Skeletal muscle tissue (tissue), 3 donors: ENCODE measurements at regions not wholly inside any gene's neighbourhood (a gene's known extent, or its start where the extent isn't known, plus 50 kb on each side); places are given as distances from the start of the nearest gene placed in this dataset.
A peak's percentile ranks its signal among the peaks of the same experiment; 100 is the strongest.

ENCODE experiments used
- H3K27ac ChIP-seq: one replicate; pipeline ENCODE4 v1.7.0; 2013; ENCODE audit warnings: mild to moderate bottlenecking, low read depth, low read length, inconsistent platforms
- H3K27me3 ChIP-seq, 3 donors: one replicate each; pipeline ENCODE4 v1.7.0; 2013; ENCODE audit warnings: low read length in 3 of 3; ENCODE audit not compliant: control insufficient read depth in 3 of 3, insufficient read depth in 3 of 3
- H3K36me3 ChIP-seq, 3 donors: one replicate each; pipeline ENCODE4 v1.7.0; 2013; ENCODE audit warnings: low read length in 3 of 3; ENCODE audit not compliant: control insufficient read depth in 3 of 3, insufficient read depth in 3 of 3
- H3K4me1 ChIP-seq, 3 donors: one replicate each; pipeline ENCODE4 v1.7.0; 2013; ENCODE audit warnings: low read length in 3 of 3, mild to moderate bottlenecking in 3 of 3; ENCODE audit not compliant: control insufficient read depth in 3 of 3, insufficient read depth in 3 of 3
- H3K4me3 ChIP-seq, 3 donors: one replicate each; pipeline ENCODE4 v1.7.0; 2013; ENCODE audit warnings: low read length in 3 of 3
- H3K9ac ChIP-seq, 3 donors: one replicate each; pipeline ENCODE4 v1.7.0; 2013; ENCODE audit warnings: low read length in 3 of 3, mild to moderate bottlenecking in 3 of 3, moderate library complexity in 2 of 3, low read depth in 1 of 3
- H3K9me3 ChIP-seq, 3 donors: one replicate each; pipeline ENCODE4 v1.7.0; 2013; ENCODE audit warnings: low read length in 3 of 3; ENCODE audit not compliant: control insufficient read depth in 3 of 3
- donor health status: Osteomylitis.

DNA sequence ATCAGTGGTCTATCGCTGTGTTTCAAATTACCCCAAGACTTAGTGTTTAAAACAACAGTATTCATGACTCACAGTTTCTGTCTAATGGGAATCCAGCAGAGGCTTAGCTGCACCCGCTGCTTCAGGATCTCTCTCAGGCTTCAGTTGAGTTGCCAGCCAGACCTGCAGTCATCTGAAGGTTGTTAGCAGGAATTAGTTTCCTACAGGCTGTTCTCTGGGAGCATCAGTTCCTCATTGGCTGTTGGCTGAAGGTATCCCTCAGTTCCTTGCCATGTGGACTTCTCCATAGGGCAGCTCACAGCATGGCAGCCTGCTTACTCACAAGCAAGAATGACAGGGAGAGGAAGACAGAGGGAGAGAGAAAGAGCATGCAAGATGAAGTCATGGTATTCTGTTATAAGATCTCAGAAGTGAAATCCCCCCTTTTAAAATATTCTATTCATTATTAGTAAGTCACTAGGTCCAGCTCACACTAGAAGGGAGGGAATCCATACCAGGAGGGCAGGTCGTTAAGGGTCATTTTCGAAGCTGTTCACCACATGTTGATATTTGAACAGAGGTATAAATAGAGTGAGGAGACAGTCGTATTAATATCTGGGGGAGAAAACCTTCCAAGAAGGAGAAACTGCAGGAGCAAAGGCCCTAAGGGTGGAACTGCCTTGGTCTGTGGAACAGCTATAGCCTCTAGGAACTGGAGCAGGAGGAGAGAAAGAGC is 473.9 kb upstream of the PPP2R3A start:
- H3K9me3 ChIP-seq = no peaks in the 10 kb centered on the region
- no peaks in the 10 kb centered on the region for H3K36me3 ChIP-seq
- H3K9ac ChIP-seq = no peak overlapping the region
- no peak overlapping the region for H3K4me3 ChIP-seq
- peaks cover 0 to 3% (median 0%) of the 10 kb centered on the region in 3 donors for H3K27me3 ChIP-seq
- H3K27ac ChIP-seq = no peak overlapping the region
- H3K4me1 ChIP-seq = peaks cover 0 to 2% (median 0%) of the 10 kb centered on the region in 3 donors

GRCh38 chr3:135495891-135496290 is 469.6 kb upstream of the PPP2R3A start:
- H3K36me3 ChIP-seq = no peaks in the 10 kb centered on the region
- H3K4me3 ChIP-seq = no peak overlapping the region
- H3K9me3 ChIP-seq = no peaks in the 10 kb centered on the region
- no peak overlapping the region for H3K27ac ChIP-seq
- no peak overlapping the region for H3K9ac ChIP-seq
- H3K27me3 ChIP-seq = peaks cover 0 to 3% (median 0%) of the 10 kb centered on the region in 3 donors
- H3K4me1 ChIP-seq = peaks cover 0 to 2% (median 0%) of the 10 kb centered on the region in 3 donors

DNA sequence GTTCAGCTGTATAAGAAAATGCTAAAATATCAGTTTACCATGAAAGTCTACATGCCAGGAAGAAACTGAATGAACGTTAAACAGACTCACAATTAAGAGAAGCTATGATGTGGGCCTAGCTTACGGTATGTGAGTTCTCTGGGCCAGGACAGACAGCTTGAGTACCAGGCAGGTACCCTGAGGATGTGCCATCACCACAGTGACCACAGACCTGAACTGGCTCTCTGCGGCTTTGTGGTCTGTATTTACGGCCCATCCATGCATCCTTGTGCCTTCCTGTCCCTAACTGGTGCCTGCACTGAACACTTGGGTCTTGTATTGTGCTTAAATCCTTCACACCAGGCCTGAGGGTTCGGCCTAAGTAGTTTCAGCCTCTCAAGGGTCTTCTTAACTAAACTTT is 467.5 kb upstream of the PPP2R3A start:
- Histone ChIP-seq H3K9me3 (no peaks in the 10 kb centered on the region), H3K4me3 (no peak overlapping the region), H3K36me3 (no peaks in the 10 kb centered on the region), H3K4me1 (no peaks in the 10 kb centered on the region), H3K27ac (no peak overlapping the region), H3K9ac (no peak overlapping the region), H3K27me3 (peaks cover 0 to 2% (median 0%) of the 10 kb centered on the region in 3 donors)

DNA sequence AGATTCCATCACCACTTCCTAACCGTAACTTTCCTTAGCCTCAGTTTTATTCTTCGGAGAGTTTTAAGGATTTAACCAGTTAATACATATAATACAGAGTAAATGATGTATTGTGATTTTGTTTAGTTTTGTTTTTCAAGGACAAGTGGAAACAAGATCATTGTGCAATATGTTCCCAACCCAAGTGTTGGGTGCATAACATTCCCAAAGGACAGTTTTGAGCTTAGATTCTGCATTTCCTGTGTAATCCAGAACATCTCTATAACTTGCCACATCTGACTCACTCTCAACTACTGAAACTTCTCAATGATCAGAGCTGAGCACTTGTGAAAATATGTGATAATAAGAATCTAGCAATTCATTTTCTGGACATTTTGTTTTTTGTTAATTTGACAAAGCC is 466.1 kb upstream of the PPP2R3A start:
- H3K27me3 ChIP-seq = peaks cover 0 to 2% (median 0%) of the 10 kb centered on the region in 3 donors

DNA sequence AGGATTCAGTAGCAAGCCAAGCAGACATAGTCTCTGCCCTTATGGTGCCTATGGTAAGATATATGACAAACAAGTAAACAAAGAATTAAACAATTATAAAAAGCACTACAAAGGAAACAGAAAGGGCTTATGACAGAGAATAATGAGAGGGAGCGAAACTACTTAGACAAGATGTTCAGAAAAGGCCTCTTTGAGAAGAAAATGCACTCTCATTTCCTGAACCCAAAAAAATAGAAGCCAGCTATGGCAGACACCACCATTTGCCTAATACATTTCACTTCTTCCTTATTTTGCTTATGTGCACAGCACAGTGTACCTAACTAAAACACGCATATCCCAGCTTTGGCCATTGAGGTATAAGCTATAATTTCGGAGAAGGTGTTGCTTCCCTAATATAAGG is 465.5 kb upstream of the PPP2R3A start:
- peaks cover 0 to 2% (median 0%) of the 10 kb centered on the region in 3 donors for H3K27me3 ChIP-seq
- no peak overlapping the region for H3K9ac ChIP-seq
- no peak overlapping the region for H3K27ac ChIP-seq
- H3K9me3 ChIP-seq = no peaks in the 10 kb centered on the region
- H3K36me3 ChIP-seq = no peaks in the 10 kb centered on the region
- H3K4me3 ChIP-seq = no peak overlapping the region
- H3K4me1 ChIP-seq = peaks cover 3 to 7% (median 7%) of the 10 kb centered on the region in 3 donors

More for the DNA sequence above, 466.1 kb upstream of the PPP2R3A start:
- Histone ChIP-seq H3K9ac (no peak overlapping the region), H3K4me3 (no peak overlapping the region), H3K4me1 (peaks cover 3 to 7% (median 7%) of the 10 kb centered on the region in 3 donors), H3K27ac (no peak overlapping the region), H3K36me3 (no peaks in the 10 kb centered on the region), H3K9me3 (no peaks in the 10 kb centered on the region)

DNA sequence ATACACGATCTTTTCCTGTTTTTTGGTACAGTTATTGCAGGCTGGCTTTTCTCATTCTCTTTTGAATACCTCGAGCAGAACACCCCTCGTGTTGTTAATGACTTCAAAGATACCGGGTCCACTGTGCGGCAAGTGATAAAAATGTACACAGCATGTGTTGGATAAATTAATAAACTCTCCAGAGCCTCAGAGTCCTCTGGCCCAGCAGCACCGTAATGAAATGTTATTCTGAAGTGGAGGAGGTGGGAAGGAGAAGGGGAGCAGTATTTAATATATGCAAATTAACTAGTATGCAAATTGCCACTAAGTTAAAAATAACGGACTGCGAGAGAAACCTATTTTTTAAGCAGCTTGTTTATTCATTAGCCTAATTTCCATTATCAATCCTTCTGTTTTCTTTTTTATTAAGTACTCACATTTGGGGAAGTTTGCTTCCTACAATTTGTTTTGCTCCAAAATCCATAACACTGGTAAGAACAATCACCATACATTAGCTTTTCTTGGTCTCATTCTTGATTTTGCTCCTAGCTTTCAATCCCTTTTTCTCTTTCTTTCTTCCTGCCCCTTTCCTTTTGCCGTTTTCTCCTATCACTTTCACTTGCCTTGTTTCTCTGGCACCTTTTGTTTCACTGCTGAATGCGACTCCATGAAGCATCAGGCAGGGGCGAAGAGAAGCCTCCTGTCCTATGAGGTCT is 462.3 kb upstream of the PPP2R3A start:
- Histone ChIP-seq H3K27ac (no peak overlapping the region), H3K27me3 (peaks cover 0 to 2% (median 0%) of the 10 kb centered on the region in 3 donors), H3K4me1 (peaks cover 3 to 7% (median 7%) of the 10 kb centered on the region in 3 donors), H3K9ac (no peak overlapping the region), H3K9me3 (no peaks in the 10 kb centered on the region), H3K36me3 (no peaks in the 10 kb centered on the region), H3K4me3 (peak overlapping the region in 2 of 3 donors; percentile 15 to 27)

DNA sequence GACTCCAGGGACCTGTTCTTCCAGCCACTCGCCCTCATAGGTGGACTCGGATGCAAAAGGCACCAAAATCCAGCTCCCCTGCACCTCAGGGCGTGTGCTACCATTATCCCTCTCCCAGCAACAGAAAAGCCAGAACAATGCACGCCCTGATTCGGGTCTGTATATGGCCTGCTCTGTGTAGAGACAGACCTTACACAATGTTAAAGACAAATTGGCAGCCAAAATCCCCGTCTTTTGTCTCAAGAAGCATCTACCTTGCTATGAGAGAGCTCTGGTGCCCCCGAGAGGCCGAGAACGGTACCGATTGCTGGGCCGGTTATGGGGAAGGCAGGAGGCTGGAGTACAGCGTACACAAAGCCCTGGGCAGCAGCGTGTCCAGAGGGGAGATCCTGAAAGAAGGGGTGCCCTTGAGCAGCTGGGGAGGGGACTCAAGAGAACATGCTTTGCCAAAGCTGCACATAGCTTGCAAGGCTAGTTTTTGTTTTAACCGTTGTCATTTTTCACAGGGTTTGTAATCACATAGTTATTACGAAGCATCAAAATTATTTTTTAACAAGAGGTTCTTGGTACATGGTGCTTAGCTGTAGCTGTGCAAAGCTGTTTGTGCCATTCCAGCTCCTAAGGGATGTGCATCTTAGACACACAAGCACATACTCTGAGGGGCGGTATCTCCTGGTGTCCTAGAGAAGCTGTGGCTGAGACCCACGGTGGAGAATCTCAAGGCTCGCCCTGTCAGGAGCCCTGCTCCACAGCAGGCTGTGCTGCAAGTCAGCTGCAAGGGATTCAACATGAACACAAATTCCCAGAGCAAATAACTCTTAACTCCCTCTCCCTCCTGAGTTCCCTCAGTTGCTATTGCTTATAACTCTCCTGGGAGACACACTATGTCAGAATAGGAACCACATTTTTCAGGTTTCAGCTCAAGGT is 461.5 kb upstream of the PPP2R3A start:
- Histone ChIP-seq H3K27me3 (peaks cover 0 to 2% (median 0%) of the 10 kb centered on the region in 3 donors), H3K36me3 (no peaks in the 10 kb centered on the region), H3K4me1 (peaks cover 3 to 7% (median 7%) of the 10 kb centered on the region in 3 donors), H3K9me3 (no peaks in the 10 kb centered on the region), H3K4me3 (peak overlapping the region; percentile 7 to 27 (median 15)), H3K27ac (no peak overlapping the region), H3K9ac (peak overlapping the region in 1 of 3 donors; percentile 3)

DNA sequence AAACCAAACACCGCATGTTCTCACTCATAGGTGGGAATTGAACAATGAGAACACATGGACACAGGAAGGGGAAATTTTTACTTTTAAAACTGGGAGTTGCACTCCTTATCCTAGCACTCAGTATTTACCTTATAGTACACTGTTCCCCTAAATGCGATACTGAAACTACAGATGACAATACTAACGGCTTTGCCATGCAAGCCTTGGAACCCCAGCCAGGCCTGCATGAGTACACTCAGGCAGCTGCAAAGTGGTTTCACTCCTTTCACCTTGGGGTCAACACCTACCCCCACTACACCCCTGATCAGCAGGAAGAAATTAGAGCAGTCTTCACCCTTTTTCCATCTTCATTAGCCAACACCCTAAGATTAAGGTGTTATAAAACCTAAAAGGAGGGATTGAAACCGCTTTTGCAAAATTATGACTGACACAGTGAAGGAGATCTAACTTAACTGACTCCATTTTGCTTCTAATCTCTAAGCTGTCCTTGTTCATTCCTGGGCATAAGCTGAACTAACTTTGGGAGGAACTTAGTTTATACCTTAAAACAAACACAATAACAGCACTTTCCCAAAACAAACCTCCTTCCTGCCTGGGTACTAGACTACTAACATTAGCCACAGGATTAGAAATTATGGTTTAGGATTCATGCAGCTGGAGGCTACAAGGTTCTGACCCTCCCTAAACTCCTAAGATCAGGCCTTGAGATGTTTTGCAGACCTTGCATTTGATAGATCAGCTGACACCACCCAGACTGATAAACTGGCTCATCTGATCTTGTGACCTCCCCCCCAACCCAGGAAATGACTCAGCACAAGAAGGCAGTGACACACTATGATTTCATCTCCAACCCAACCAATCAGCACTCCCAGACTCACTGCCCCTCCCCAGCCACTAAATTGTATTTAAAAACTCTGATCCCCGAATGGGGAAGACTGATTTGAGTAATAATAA is 452.1 kb upstream of the PPP2R3A start:
- no peak overlapping the region for H3K4me3 ChIP-seq
- H3K36me3 ChIP-seq = no peaks in the 10 kb centered on the region
- H3K9me3 ChIP-seq = peaks cover 0 to 3% (median 0%) of the 10 kb centered on the region in 3 donors
- no peak overlapping the region for H3K27ac ChIP-seq
- H3K9ac ChIP-seq = no peak overlapping the region
- peaks cover 0 to 7% (median 0%) of the 10 kb centered on the region in 3 donors for H3K27me3 ChIP-seq
- H3K4me1 ChIP-seq = no peaks in the 10 kb centered on the region

DNA sequence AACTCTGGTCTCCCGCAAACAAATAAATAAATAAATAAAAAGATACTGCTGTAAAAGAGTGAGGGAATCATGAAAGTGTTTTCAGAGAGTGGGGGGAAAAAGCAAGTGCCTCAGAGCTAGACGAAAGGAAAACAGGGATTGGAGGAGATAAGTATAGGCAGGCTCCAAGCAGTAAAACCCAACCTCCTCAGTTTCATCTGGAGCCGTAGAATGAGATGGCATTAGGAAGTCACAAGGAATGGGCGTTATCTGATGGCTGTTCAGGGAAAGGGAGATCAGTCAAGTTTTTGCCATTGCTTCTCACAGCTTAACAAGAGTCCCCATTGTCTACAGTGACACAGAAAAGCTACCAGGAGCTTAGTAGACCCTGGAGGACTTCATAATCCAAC is 451.5 kb upstream of the PPP2R3A start:
- H3K27ac ChIP-seq = no peak overlapping the region
- H3K9me3 ChIP-seq = peaks cover 0 to 3% (median 0%) of the 10 kb centered on the region in 3 donors
- H3K36me3 ChIP-seq = no peaks in the 10 kb centered on the region
- H3K27me3 ChIP-seq = peaks cover 0 to 7% (median 0%) of the 10 kb centered on the region in 3 donors
- no peaks in the 10 kb centered on the region for H3K4me1 ChIP-seq
- no peak overlapping the region for H3K4me3 ChIP-seq
- no peak overlapping the region for H3K9ac ChIP-seq
